ENCODE measurements at regions not wholly inside any gene's neighbourhood (a gene's known extent, or its start where the extent isn't known, plus 50 kb on each side); places are given as distances from the start of the nearest gene placed in this dataset.

DNA sequence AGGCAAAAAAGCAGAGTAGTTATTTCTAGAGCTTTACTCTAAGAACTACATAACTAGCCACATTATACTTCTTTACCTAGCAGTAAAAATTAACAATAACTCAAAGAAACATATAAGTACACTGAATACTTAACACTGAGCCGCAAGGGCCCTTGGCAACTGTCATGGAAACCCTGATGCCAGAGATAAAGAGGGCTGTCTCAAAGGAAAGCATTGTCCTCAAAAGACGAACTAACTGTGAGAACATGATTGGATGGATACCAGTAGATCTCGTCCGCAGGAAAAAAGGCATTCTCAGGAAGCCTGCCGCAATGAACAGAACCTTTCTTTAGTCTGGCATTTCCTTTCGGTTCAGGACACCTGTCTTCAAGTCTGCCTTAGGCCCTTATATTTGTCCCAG lies 379.0 kb upstream of the SLC30A5 start (continued):
- no peak for TF ChIP-seq OSR1 (CRISPR knock-in tag; IDR thresholded peaks at IDR 0.05)
- TF ChIP-seq RARB (CRISPR knock-in tag; IDR thresholded peaks at IDR 0.05), result no peak

- no peak for ATAC-seq
- TF ChIP-seq BACH2 (CRISPR knock-in tag; IDR thresholded peaks at IDR 0.05; ENCODE audit: borderline replicate concordance) (no peak), ZFP3 (CRISPR knock-in tag; IDR thresholded peaks at IDR 0.05) (no peak), ZFP30 (CRISPR knock-in tag; IDR thresholded peaks at IDR 0.05) (no peak), ISL1 (CRISPR knock-in tag; IDR thresholded peaks at IDR 0.05) (no peak), ZC3H10 (CRISPR knock-in tag; IDR thresholded peaks at IDR 0.05) (no peak), PPARA (CRISPR knock-in tag; IDR thresholded peaks at IDR 0.05; ENCODE audit: borderline replicate concordance) (no peak), GLIS3 (CRISPR knock-in tag; IDR thresholded peaks at IDR 0.05) (no peak), ESRRG (CRISPR knock-in tag; IDR thresholded peaks at IDR 0.05) (no peak), ARNTL (CRISPR knock-in tag; IDR thresholded peaks at IDR 0.05; ENCODE audit: borderline replicate concordance, low read depth) (no peak), CSDC2 (CRISPR knock-in tag; IDR thresholded peaks at IDR 0.05) (no peak), RARB (CRISPR knock-in tag; IDR thresholded peaks at IDR 0.05) (no peak), CREB5 (CRISPR knock-in tag; IDR thresholded peaks at IDR 0.05; ENCODE audit: low read depth) (no peak)
- TF ChIP-seq, protein P1, sequence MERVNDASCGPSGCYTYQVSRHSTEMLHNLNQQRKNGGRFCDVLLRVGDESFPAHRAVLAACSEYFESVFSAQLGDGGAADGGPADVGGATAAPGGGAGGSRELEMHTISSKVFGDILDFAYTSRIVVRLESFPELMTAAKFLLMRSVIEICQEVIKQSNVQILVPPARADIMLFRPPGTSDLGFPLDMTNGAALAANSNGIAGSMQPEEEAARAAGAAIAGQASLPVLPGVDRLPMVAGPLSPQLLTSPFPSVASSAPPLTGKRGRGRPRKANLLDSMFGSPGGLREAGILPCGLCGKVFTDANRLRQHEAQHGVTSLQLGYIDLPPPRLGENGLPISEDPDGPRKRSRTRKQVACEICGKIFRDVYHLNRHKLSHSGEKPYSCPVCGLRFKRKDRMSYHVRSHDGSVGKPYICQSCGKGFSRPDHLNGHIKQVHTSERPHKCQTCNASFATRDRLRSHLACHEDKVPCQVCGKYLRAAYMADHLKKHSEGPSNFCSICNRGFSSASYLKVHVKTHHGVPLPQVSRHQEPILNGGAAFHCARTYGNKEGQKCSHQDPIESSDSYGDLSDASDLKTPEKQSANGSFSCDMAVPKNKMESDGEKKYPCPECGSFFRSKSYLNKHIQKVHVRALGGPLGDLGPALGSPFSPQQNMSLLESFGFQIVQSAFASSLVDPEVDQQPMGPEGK (CRISPR knock-in tag; IDR thresholded peaks at IDR 0.05; ENCODE audit: borderline replicate concordance), result no peak
- TF ChIP-seq, protein P2, sequence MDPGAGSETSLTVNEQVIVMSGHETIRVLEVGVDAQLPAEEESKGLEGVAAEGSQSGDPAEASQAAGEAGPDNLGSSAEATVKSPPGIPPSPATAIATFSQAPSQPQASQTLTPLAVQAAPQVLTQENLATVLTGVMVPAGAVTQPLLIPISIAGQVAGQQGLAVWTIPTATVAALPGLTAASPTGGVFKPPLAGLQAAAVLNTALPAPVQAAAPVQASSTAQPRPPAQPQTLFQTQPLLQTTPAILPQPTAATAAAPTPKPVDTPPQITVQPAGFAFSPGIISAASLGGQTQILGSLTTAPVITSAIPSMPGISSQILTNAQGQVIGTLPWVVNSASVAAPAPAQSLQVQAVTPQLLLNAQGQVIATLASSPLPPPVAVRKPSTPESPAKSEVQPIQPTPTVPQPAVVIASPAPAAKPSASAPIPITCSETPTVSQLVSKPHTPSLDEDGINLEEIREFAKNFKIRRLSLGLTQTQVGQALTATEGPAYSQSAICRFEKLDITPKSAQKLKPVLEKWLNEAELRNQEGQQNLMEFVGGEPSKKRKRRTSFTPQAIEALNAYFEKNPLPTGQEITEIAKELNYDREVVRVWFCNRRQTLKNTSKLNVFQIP (CRISPR knock-in tag; IDR thresholded peaks at IDR 0.05; ENCODE audit: borderline replicate concordance, low read depth), result no peak
These were observed 372.8 kb upstream of the SLC30A5 start for GRCh38 chr5:68720884-68721610.

DNA sequence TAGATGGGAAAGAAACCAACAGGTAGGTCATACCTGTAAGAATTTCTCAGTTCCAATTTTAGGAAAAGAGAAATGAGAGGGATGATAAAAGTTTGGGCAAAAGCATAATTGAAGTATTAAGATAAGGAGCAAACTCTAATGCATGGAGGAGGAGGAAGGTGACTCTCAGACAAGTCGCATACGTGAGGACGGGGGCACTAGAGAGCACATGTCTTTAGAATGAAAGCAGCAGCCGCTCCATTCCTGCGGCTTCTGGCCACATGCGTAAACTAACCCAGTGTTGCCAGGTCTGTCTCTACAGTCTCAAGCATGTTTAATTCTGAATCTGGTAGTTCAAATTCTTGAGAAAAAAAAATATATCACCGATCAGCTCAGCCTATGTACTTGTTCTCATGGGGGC lies 371.5 kb upstream of the SLC30A5 start:
- TF ChIP-seq ZNF70 (CRISPR knock-in tag; IDR thresholded peaks at IDR 0.05) (no peak), CSDC2 (CRISPR knock-in tag; IDR thresholded peaks at IDR 0.05) (no peak)
- no peak for ATAC-seq

GRCh38 chr5:68725905-68726683 lies 367.7 kb upstream of the SLC30A5 start:
- TF ChIP-seq ZC3H10 (CRISPR knock-in tag; IDR thresholded peaks at IDR 0.05) (no peak), ZFP3 (CRISPR knock-in tag; IDR thresholded peaks at IDR 0.05) (no peak), CSRNP3 (CRISPR knock-in tag; IDR thresholded peaks at IDR 0.05) (no peak), TOX (CRISPR knock-in tag; IDR thresholded peaks at IDR 0.05; ENCODE audit: borderline replicate concordance) (no peak), BACH2 (CRISPR knock-in tag; IDR thresholded peaks at IDR 0.05; ENCODE audit: borderline replicate concordance) (no peak), PPARA (CRISPR knock-in tag; IDR thresholded peaks at IDR 0.05; ENCODE audit: borderline replicate concordance) (no peak), ARNTL (CRISPR knock-in tag; IDR thresholded peaks at IDR 0.05; ENCODE audit: borderline replicate concordance, low read depth) (no peak), CSDC2 (CRISPR knock-in tag; IDR thresholded peaks at IDR 0.05) (no peak), GLIS3 (CRISPR knock-in tag; IDR thresholded peaks at IDR 0.05) (no peak), ISL1 (CRISPR knock-in tag; IDR thresholded peaks at IDR 0.05) (no peak)
- TF ChIP-seq, protein P1 (CRISPR knock-in tag; IDR thresholded peaks at IDR 0.05; ENCODE audit: borderline replicate concordance), result no peak
- no peak for ATAC-seq

Measured in SK-N-SH treated with all-trans-retinoic acid at 6 μM for 48 hours (cell line).